ENCODE measurements at regions not wholly inside any gene's neighbourhood (a gene's known extent, or its start where the extent isn't known, plus 50 kb on each side); places are given as distances from the start of the nearest gene placed in this dataset.

DNA sequence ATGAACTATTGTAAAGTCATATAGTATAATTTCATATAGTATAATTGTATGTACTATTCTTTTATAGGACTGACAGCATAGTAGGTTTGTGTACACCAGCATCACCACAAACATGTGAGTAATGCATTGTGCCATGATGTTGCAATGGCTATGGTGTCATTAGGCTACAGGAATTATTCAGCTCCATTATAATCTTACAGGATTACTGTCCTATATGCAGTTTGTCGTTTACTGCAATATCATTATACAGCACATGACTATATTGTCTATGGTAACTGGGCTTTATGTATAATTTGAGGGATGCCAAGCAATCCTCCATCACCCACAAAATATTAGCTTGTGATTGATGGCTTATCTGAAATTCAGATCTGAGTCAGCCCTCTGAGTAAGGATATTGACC, 54.2 kb upstream of the PBX1 start:
- H3K4me3 ChIP-seq, result no peak overlapping the region
- H3K27ac ChIP-seq, result no peak overlapping the region
- no peak for TF ChIP-seq POLR2A (IDR thresholded peaks at IDR 0.05)
- TF ChIP-seq, protein P1, sequence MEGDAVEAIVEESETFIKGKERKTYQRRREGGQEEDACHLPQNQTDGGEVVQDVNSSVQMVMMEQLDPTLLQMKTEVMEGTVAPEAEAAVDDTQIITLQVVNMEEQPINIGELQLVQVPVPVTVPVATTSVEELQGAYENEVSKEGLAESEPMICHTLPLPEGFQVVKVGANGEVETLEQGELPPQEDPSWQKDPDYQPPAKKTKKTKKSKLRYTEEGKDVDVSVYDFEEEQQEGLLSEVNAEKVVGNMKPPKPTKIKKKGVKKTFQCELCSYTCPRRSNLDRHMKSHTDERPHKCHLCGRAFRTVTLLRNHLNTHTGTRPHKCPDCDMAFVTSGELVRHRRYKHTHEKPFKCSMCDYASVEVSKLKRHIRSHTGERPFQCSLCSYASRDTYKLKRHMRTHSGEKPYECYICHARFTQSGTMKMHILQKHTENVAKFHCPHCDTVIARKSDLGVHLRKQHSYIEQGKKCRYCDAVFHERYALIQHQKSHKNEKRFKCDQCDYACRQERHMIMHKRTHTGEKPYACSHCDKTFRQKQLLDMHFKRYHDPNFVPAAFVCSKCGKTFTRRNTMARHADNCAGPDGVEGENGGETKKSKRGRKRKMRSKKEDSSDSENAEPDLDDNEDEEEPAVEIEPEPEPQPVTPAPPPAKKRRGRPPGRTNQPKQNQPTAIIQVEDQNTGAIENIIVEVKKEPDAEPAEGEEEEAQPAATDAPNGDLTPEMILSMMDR (IDR thresholded peaks at IDR 0.05), result no peak
- no peaks in the 10 kb centered on the region for H3K9me3 ChIP-seq
- no peaks in the 10 kb centered on the region for H3K36me3 ChIP-seq (ENCODE audit: low read depth, missing control alignments)
- WGBS, 2 donors, result 92 to 94% methylated on average over 1 of the region's 1 CpG
- no peak for DNase-seq
- intact Hi-C loops (cut with DNase I; ENCODE audit: low total_unique reads), result no loop called here
- no peaks in the 10 kb centered on the region for H3K4me1 ChIP-seq
- H3K27me3 ChIP-seq, result no peaks in the 10 kb centered on the region

Small RNA genes lying in the stretch of these regions (small RNA-seq; reads per million reads assigned to genes)
- 0 reads per million in 2 donors for gene RF00012
- 0 reads per million in 2 donors for gene RNA5SP62
- gene RNA5SP63, result 0 reads per million in 2 donors
- 0 reads per million in 2 donors for gene RNU5F-6P

Measured in testis (tissue), 2 donors.